Stimulated activated CD4-positive, alpha-beta T cell treated with anti-CD3 and anti-CD28 coated beads, Interleukin-12 subunit alpha, Interleukin-12 subunit beta, amount 100 ng/mL, for 4 hours (primary cell): ENCODE measurements at regions not wholly inside any gene's neighbourhood (a gene's known extent, or its start where the extent isn't known, plus 50 kb on each side); places are given as distances from the start of the nearest gene placed in this dataset.
"Not testable (repeated sequence)": the region's sequence is repeated elsewhere in the genome, so short reads cannot be mapped to it uniquely, and the experiment has no call there.

Experiments used
- DNase-seq: peaks from one replicate; pipeline ENCODE4 v3.0.0-alpha.2; 2020

DNA sequence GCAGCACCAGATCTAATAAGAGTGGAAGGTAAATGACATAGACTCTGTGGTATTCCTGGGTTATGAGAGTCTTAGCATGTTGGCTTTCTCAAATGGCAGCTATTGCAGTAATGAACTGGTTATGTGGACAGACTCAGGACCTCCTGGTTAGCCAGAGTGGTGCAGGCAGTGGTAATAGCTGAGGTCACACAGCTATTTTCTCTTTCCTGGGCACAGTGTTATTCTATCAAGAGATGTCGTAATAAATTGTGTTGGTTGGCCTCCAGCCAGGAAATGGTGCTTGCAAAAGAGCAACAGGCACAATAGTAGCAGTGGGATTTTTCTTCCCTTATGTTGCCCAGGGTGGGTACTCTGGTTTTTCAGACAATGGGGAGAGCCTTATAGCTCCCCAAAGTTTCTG is 279.2 kb upstream of the FGF16 start:
- no peak for DNase-seq

- no peak for DNase-seq
These were observed 272.3 kb upstream of the FGF16 start for GRCh38 chrX:77174680-77175519.

DNA sequence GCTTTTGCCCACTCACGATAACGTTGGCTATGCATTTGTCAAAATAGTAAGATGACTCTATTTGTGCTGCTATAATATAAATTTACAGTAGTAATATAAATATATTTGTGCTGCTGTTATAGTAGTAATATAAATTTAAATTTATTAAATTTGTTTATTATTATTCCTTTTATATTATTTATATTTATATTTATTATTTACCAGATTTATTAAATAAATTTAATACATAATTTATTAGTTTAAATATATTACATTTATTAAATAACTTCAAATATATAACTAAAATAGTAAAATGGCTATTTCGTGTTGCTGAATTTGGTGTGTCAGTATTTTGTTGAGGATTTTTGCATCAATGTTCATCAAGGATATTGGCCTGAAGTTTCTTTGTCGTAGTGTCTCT is 246.5 kb upstream of the FGF16 start:
- DNase-seq = no peak

DNA sequence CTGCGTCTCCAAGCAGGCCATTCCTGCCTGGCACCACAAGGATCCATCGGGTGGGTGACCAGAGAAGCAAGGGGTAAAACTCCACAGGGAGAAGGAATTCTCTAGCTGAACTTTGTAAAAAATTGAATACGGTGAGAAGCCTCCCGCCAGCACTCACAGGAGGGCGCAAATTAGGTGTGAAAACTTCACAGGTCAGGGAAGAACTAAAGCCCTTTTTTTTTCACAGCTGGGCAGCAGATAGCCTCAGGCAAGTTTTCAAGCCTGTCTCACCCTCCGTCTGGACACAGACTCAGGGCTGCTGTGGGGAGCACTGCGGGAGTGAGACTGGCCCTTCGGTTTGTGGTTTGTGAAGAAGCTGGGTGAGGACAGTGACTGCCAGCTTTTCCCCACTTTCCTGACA is 224.1 kb upstream of the FGF16 start:
- DNase-seq = no peak

DNA sequence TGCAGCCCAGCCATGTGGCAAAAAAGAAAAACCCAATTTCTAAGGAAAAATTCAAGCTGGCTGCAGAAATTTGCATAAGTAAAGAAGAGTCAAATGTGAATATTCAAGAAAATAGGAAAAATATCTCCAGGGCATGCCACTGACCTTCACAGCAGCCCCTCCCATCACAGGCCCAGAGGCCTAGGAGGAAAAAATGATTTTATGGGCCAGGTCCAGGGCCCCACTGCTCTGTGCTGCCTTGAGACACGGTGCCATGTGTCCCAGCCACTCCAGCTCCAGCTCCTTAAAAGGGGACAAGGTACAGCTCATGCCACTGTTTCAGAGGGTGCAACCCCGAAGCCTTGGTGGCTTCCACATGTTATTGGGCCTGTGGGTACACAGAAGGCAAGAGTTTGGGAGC is 182.7 kb upstream of the FGF16 start:
- no peak for DNase-seq

DNA sequence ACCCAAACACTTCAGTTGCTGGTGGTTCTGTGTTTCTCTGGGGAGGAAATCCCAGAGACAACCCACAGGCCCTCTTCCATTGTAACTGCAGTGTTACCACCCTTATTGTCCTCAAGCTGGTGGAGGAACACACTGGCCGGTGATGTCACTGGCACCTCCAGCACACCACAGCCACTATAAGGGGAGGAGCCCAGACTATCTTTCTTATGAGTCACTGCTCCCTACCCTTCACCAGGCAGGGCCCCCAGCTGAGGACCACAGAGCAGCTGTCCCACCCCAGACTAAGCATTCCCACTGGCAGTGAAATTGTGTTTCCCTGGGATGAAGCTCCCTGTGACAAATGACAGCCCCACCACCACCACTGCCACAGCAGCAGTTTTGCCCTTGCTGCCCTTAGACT is 171.8 kb upstream of the FGF16 start:
- no peak for DNase-seq

DNA sequence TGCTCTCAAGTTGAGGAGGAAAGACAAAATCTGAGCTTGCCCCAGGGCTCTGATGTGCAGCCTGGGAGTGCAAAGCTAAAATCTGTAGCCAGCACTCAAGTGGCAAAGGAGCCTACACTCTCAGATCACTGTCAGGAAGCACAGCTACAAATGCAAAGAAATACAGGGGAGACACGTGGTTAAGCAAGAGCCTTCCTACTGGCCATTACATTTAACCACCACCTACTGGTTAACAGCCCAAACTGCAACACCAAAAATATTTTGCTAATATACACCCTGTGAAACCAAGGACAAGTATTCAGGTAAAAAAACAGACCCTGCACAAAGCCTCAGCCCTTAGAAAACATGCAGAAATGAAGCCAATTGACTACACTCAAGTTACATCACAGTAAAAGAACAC is 170.4 kb upstream of the FGF16 start:
- DNase-seq = no peak

DNA sequence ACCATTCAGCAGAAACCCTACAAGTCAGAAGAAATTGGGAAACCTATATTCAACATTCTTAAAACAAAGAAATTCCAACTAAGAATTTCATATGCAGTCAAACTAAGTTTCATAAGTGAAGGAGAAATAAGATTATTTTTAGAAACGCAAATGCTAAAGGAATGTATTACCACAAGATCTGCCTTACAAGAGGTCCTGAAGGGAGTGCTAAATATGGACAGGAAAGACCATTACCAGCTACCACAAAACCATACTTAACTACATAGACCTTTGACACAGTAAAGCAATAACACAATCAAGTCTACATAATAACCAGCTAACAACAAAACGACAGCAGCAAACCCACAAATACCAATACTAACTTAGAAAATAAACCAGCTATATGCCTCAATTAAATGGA is 169.3 kb upstream of the FGF16 start:
- no peak for DNase-seq

GRCh38 chrX:77279373-77279772 is 167.8 kb upstream of the FGF16 start:
- DNase-seq = not testable (repeated sequence)

DNA sequence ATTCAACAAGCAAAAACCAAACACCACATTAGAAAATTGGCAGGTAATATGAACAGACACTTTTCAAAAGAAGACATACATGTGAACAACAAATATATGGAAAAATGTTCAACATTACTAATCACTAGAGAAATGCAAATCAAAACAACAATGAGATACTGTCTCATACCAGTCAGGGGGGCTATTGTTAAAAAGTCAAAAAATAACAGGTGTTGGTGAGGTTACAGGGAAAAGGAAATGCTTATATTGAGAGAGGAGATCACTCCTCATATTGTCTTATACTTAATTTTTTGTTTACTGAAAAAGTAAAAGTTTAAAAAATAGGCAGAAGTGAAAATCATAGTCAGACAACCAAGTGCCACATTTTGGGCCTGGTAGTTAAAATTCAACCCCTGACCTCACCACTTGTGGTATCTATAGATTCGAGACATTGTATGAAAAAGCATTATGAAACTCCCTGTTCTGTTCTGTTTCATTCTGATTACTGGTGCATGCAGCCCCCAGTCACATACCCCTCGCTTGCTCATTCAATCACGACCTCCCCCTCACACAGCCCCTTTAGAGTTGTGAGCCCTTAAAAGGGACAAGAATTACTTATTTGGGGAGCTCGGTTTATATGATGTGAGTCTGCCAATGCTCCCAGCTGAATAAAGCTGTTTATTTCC is 153.7 kb upstream of the FGF16 start:
- no peak for DNase-seq

GRCh38 chrX:77298296-77298695 is 148.9 kb upstream of the FGF16 start:
- no peak for DNase-seq

DNA sequence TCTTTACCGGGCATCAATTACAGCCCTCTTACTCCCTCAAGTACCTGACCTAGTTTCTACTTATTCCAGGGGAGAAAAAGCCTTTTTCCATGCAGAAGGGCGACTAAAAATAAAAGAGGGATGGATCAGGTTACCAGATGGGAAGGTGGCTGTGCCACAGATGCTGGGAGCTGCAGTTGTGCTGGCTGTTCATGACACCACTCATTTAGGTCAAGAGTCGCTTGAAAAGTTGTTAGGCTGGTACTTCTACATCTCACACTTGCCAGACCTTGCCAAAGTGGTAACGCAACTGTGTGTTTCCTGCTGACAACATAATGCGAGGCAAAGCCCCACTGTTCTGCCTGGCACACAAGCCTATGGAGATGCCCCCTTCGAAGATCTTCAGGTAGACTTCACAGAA is 148.4 kb upstream of the FGF16 start:
- DNase-seq = no peak

GRCh38 chrX:77299549-77299948 is 147.6 kb upstream of the FGF16 start:
- DNase-seq = no peak

- DNase-seq = no peak
These were observed 105.2 kb upstream of the FGF16 start for GRCh38 chrX:77342004-77342403.

DNA sequence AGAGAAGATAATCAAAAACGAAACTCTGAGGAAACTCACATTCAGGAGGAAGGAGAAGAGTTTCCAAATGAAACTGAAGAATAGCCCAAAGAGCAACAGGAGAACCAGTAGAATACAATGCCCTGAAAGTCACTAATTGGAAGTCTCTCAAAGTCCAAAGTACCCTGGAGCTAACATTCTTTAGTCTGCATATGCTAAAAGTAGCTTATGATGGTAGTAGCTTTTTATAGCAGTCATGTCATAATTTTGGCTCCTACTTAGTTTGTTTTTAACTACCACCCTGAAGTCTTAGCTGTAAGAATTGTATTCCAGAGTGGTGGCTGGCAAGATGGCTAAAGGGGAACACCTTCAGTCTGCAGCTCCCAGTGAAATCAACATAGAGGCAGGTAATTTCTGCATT is 100.3 kb upstream of the FGF16 start:
- DNase-seq = no peak

DNA sequence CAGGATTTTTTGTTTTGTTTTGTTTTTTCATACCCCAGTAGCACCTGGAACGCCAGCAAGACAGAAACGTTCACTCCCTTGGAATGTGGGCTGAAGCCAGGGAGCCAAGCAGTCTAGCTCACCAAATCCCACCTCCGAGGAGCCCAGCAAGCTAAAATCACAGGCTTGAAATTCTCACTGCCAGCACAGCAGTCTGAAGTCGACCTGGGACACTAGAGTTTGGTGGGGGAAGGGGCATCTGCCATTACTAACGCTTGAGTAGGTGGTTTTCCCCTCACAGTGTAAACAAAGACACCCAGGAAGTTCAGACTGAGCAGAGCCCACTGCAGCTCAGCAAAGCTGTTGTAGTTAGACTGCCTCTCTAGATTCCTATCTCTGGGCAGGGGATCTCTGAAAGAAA is 99.6 kb upstream of the FGF16 start:
- no peak for DNase-seq

DNA sequence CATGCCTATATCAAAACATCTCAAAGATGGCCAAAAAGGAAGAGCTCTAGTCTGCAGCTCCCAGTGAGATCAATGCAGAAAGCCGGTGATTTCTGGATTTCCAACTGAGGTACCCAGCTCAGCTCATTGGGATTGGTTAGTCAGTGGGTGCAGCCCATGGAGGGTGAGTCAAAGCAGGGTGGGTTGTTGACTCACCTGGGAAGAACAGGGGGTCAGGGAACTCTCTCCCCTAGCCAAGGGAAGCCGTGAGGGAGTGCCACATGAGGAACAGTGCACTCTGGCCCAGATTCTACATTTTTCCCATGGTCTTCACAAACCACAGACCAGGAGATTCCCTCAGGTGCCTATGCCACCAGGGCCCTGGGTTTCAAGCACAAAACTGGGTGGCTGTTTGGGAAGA is 57.3 kb upstream of the FGF16 start:
- DNase-seq = no peak

DNA sequence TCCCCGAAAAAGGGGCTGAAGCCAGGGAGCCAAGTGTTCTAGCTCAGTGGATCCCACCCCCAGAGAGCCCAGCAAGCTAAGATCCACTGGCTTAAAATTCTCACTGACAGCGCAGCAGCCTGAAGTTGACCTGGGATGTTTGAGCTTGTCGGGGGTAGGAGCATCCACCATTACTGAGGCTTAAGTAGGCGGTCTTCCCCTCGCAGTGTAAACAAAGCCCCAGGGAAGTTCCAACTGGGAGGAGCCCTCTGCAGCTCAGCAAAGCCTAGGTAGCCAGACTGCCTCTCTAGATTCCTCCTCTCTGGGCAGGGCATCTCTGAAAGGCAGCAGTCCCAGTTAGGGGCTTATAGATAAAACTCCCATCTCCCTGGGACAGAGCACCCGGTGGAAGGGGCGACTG is 56.8 kb upstream of the FGF16 start:
- not testable (repeated sequence) for DNase-seq

DNA sequence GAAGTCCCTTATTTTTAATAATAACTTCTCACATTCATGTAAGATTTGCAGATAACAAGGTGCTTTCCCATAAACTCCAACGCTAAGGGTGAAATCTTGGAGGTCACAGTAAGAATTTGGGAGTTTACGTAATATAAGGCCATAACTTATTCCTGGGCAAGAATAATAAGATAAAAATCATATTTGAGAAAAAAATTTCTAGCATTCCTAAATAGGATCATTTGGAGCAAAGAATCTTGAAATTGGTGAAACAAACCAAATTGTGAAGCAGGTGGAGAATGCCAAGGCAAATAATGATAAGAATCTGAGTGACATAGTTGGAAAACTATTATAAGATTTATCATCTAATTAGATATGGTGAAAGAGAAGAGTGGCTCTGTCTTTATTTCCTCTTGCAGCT is 50.4 kb upstream of the FGF16 start:
- DNase-seq = no peak
